HCT116 (cell line): ENCODE measurements at regions not wholly inside any gene's neighbourhood (a gene's known extent, or its start where the extent isn't known, plus 50 kb on each side); places are given as distances from the start of the nearest gene placed in this dataset.

ENCODE experiments used
- ATAC-seq: fragments of 200-7000 bp; cut with Tn5 transposase; 2 replicates; pipeline ENCODE4 v1.9.1; 2020; ENCODE audit warnings: mild to moderate bottlenecking, moderate library complexity
- BruUV-seq: library from RNA; stranded (reverse); fragments of 400-500 nt; replicated peaks from 2 replicates; lab custom pipeline; 2021; lab: Mats Ljungman, UMichigan
- CTCF ChIA-PET: fragments of 300-600 bp; sonication (Branson Sonifier 250); formaldehyde crosslinking; loops from one replicate; lab custom pipeline; 2021; ENCODE audit warnings: antibody characterized with exemption; lab: Charles Lee
- POLR2A ChIA-PET: fragments of 300-600, 350-600 bp; sonication (Branson Sonifier 250); formaldehyde crosslinking; loops from one replicate; lab custom pipeline; 2021; ENCODE audit warnings: antibody characterized with exemption; lab: Charles Lee
- RAD21 ChIA-PET, 2 experiments: fragments of 300-600 bp; sonication (Branson Sonifier 250); formaldehyde crosslinking; loops; one replicate each; lab custom pipeline; 2023; ENCODE audit warnings: low total read pairs in 2 of 2; ENCODE audit not compliant: uncharacterized antibody in 2 of 2, unreplicated experiment in 2 of 2, low non-redundant PET in 1 of 2; lab: Charles Lee
- DNase-seq: peaks from one replicate; pipeline ENCODE4 v3.0.0-alpha.2; 2010; ENCODE audit warnings: low read depth, low spot score
- H2AFZ ChIP-seq: fragments of 200-600 bp; shearing (Covaris generic), sonication (generic); 2 replicates; pipeline ENCODE4 v1.6.1; 2017; ENCODE audit warnings: low read depth, mixed run types, mixed read lengths, antibody characterized with exemption, low read length; ENCODE audit not compliant: poor library complexity, severe bottlenecking
- H3K27ac ChIP-seq: 2 replicates; pipeline ENCODE4 v1.5.1; 2012; ENCODE audit warnings: low read depth, low read length
- H3K27me3 ChIP-seq: fragments of 200-600 bp; sonication (generic); 2 replicates; pipeline ENCODE4 v1.6.1; 2016; ENCODE audit warnings: mixed run types, low read length, mixed read lengths; ENCODE audit not compliant: insufficient read depth
- H3K36me3 ChIP-seq, 2 experiments: fragments of 200-500 bp in 1 of 2; fragments of 200-600 bp in 1 of 2; sonication (Bioruptor generic) in 1 of 2; sonication (generic) in 1 of 2; 2 replicates each; pipeline versions ENCODE4 v1.5.1 to v1.6.1; 2014 to 2016; ENCODE audit warnings: low read length in 2 of 2, inconsistent platforms in 1 of 2, mixed read lengths in 1 of 2, mixed run types in 1 of 2; ENCODE audit not compliant: insufficient read depth in 2 of 2, control insufficient read depth in 1 of 2
- H3K4me1 ChIP-seq, 2 experiments: fragments of 200-600 bp in 1 of 2; sonication (generic) in 1 of 2; 2 replicates each; pipeline versions ENCODE4 v1.5.1 to v1.6.1; 2012 to 2017; ENCODE audit warnings: low read length in 2 of 2, inconsistent platforms in 1 of 2, mild to moderate bottlenecking in 1 of 2, mixed read lengths in 1 of 2, mixed run types in 1 of 2, moderate library complexity in 1 of 2; ENCODE audit not compliant: insufficient read depth in 2 of 2, control insufficient read depth in 1 of 2
- H3K4me2 ChIP-seq: fragments of 200-600 bp; sonication (generic); 2 replicates; pipeline ENCODE4 v1.6.1; 2017; ENCODE audit warnings: mixed run types, low read length, mixed read lengths
- H3K4me3 ChIP-seq, 2 experiments: fragments of 200-600 bp in 1 of 2; sonication (generic) in 1 of 2; replicated peaks in 1 of 2; 2 replicates each; pipeline ENCODE4 v1.5.1; 2011 to 2016; ENCODE audit warnings: low read length in 2 of 2, control low read depth in 1 of 2, low read depth in 1 of 2, mild to moderate bottlenecking in 1 of 2, mixed read lengths in 1 of 2, mixed run types in 1 of 2
- H3K79me2 ChIP-seq: fragments of 200-600 bp; sonication (generic); 2 replicates; pipeline ENCODE4 v1.6.1; 2017; ENCODE audit warnings: mild to moderate bottlenecking, mixed run types, low read length, moderate library complexity, mixed read lengths; ENCODE audit not compliant: insufficient read depth
- H3K9ac ChIP-seq: fragments of 200-600 bp; sonication (generic); 2 replicates; pipeline ENCODE4 v1.6.1; 2016; ENCODE audit warnings: low read length, mixed read lengths
- H3K9me2 ChIP-seq: fragments of 200-600 bp; sonication (generic), shearing (Covaris generic); 2 replicates; pipeline ENCODE4 v1.6.1; 2017; ENCODE audit warnings: mixed run types, mild to moderate bottlenecking, moderate library complexity; ENCODE audit not compliant: insufficient read depth
- H3K9me3 ChIP-seq, 2 experiments: fragments of 200-500 bp in 1 of 2; fragments of 200-600 bp in 1 of 2; sonication (Bioruptor generic) in 1 of 2; sonication (generic) in 1 of 2; 2 replicates each; pipeline ENCODE4 v1.6.1; 2014 to 2017; ENCODE audit warnings: low read length in 2 of 2, mixed read lengths in 2 of 2, inconsistent platforms in 1 of 2, low read depth in 1 of 2, mild to moderate bottlenecking in 1 of 2, mixed run types in 1 of 2, moderate library complexity in 1 of 2; ENCODE audit not compliant: control insufficient read depth in 1 of 2, insufficient read depth in 1 of 2
- H4K20me1 ChIP-seq: fragments of 200-600 bp; sonication (generic), shearing (Covaris generic); 2 replicates; pipeline ENCODE4 v1.6.1; 2017; ENCODE audit warnings: mixed run types, mild to moderate bottlenecking, moderate library complexity; ENCODE audit not compliant: insufficient read depth
- CBX3 ChIP-seq: IDR thresholded peaks from 2 replicates; pipeline ENCODE4 v1.6.1; 2012; ENCODE audit warnings: low read depth
- CEBPB ChIP-seq: IDR thresholded peaks from 2 replicates; pipeline ENCODE4 v1.6.1; 2012; ENCODE audit warnings: low read depth
- ELF1 ChIP-seq: IDR thresholded peaks from 2 replicates; pipeline ENCODE4 v1.6.1; 2012; ENCODE audit warnings: low read depth, borderline replicate concordance
- EZH2 ChIP-seq: fragments of 200-600 bp; sonication (generic); IDR thresholded peaks from 2 replicates; pipeline ENCODE4 v1.6.1; 2017; ENCODE audit warnings: antibody characterized with exemption, mixed run types
- EZH2phosphoT487 ChIP-seq: fragments of 200-600 bp; IDR thresholded peaks from 2 replicates; pipeline ENCODE4 v1.6.1; 2018; ENCODE audit warnings: antibody characterized with exemption, borderline replicate concordance
- FOSL1 ChIP-seq: IDR thresholded peaks from 2 replicates; pipeline ENCODE4 v1.6.1; 2012; ENCODE audit warnings: low read depth
- JUND ChIP-seq: IDR thresholded peaks from 2 replicates; pipeline ENCODE4 v1.6.1; 2012
- MAX ChIP-seq: IDR thresholded peaks from 2 replicates; pipeline ENCODE4 v1.6.1; 2012
- POLR2A ChIP-seq: IDR thresholded peaks from 2 replicates; pipeline ENCODE4 v1.7.0; 2011; ENCODE audit warnings: borderline replicate concordance; ENCODE audit not compliant: insufficient read depth, insufficient read length; ENCODE audit errors: extremely low read depth
- RAD21 ChIP-seq: IDR thresholded peaks from 2 replicates; pipeline ENCODE4 v1.6.1; 2012; ENCODE audit warnings: low read depth, mild to moderate bottlenecking
- SIN3A ChIP-seq: IDR thresholded peaks from 2 replicates; pipeline ENCODE4 v1.6.1; 2012; ENCODE audit warnings: low read depth
- SP1 ChIP-seq: IDR thresholded peaks from 2 replicates; pipeline ENCODE4 v1.6.1; 2012; ENCODE audit warnings: low read depth
- SRF ChIP-seq: IDR thresholded peaks from 2 replicates; pipeline ENCODE4 v1.6.1; 2012; ENCODE audit warnings: low read depth
- YY1 ChIP-seq: IDR thresholded peaks from 2 replicates; pipeline ENCODE4 v1.6.1; 2011; ENCODE audit warnings: low read length, low read depth, moderate library complexity, mild to moderate bottlenecking; ENCODE audit not compliant: insufficient replicate concordance; ENCODE audit errors: extremely low read depth
- ZFX ChIP-seq: fragments of 450-650 bp; IDR thresholded peaks from 2 replicates; pipeline ENCODE4 v1.6.1; 2017
- ZNF274 ChIP-seq: fragments of 200-500 bp; sonication (Bioruptor generic); IDR thresholded peaks from 2 replicates; pipeline ENCODE4 v1.6.1; 2014; ENCODE audit warnings: mild to moderate bottlenecking, low read depth, low read length, inconsistent platforms
- intact Hi-C: fragments of 100-400 bp; cut with micrococcal nuclease; formaldehyde crosslinking; loops from 2 replicates; pipeline ENCODE4 v1.10.0; 2022
- TF ChIP-seq, protein P1 (sequence below): IDR thresholded peaks from 2 replicates; pipeline ENCODE4 v1.6.1; 2012; ENCODE audit warnings: low read depth
- TF ChIP-seq, protein P2 (sequence below): IDR thresholded peaks from 2 replicates; pipeline ENCODE4 v1.6.1; 2011; ENCODE audit warnings: mild to moderate bottlenecking, low read length, moderate library complexity; ENCODE audit not compliant: insufficient replicate concordance; ENCODE audit errors: extremely low read depth

- TF ChIP-seq SIN3A (no peak), CEBPB (no peak), JUND (no peak), RAD21 (no peak), ZFX (no peak), CBX3 (no peak), EZH2phosphoT487 (no peak), SRF (no peak), MAX (no peak), FOSL1 (no peak), ZNF274 (no peak), POLR2A (no peak), EZH2 (no peak), ELF1 (no peak), YY1 (no peak), SP1 (no peak)
- TF ChIP-seq, protein P1, sequence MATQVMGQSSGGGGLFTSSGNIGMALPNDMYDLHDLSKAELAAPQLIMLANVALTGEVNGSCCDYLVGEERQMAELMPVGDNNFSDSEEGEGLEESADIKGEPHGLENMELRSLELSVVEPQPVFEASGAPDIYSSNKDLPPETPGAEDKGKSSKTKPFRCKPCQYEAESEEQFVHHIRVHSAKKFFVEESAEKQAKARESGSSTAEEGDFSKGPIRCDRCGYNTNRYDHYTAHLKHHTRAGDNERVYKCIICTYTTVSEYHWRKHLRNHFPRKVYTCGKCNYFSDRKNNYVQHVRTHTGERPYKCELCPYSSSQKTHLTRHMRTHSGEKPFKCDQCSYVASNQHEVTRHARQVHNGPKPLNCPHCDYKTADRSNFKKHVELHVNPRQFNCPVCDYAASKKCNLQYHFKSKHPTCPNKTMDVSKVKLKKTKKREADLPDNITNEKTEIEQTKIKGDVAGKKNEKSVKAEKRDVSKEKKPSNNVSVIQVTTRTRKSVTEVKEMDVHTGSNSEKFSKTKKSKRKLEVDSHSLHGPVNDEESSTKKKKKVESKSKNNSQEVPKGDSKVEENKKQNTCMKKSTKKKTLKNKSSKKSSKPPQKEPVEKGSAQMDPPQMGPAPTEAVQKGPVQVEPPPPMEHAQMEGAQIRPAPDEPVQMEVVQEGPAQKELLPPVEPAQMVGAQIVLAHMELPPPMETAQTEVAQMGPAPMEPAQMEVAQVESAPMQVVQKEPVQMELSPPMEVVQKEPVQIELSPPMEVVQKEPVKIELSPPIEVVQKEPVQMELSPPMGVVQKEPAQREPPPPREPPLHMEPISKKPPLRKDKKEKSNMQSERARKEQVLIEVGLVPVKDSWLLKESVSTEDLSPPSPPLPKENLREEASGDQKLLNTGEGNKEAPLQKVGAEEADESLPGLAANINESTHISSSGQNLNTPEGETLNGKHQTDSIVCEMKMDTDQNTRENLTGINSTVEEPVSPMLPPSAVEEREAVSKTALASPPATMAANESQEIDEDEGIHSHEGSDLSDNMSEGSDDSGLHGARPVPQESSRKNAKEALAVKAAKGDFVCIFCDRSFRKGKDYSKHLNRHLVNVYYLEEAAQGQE = no peak
- TF ChIP-seq, protein P2, sequence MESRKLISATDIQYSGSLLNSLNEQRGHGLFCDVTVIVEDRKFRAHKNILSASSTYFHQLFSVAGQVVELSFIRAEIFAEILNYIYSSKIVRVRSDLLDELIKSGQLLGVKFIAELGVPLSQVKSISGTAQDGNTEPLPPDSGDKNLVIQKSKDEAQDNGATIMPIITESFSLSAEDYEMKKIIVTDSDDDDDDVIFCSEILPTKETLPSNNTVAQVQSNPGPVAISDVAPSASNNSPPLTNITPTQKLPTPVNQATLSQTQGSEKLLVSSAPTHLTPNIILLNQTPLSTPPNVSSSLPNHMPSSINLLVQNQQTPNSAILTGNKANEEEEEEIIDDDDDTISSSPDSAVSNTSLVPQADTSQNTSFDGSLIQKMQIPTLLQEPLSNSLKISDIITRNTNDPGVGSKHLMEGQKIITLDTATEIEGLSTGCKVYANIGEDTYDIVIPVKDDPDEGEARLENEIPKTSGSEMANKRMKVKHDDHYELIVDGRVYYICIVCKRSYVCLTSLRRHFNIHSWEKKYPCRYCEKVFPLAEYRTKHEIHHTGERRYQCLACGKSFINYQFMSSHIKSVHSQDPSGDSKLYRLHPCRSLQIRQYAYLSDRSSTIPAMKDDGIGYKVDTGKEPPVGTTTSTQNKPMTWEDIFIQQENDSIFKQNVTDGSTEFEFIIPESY = no peak
- Histone ChIP-seq H3K36me3 (no peaks in the 10 kb centered on the region), H3K9me2 (no peaks in the 10 kb centered on the region), H4K20me1 (no peaks in the 10 kb centered on the region), H3K27me3 (peaks cover 7% of the 10 kb centered on the region; the same call in 1 of the 2 replicates), H3K9ac (no peak overlapping the region), H2AFZ (no peak overlapping the region), H3K4me1 (peaks cover 18 to 21% of the 10 kb centered on the region in 2 experiments), H3K9me3 (no peaks in the 10 kb centered on the region), H3K4me2 (no peak overlapping the region), H3K27ac (no peak overlapping the region), H3K4me3 (no peak overlapping the region), H3K79me2 (no peaks in the 10 kb centered on the region)
- CTCF ChIA-PET = no interaction called here
- POLR2A ChIA-PET = no interaction called here
- RAD21 ChIA-PET = no interaction called here
- DNase-seq (no peak), ATAC-seq (no peak)
- intact Hi-C loops = loop anchor here (10.0 kb wide), 2 partner anchors 616 to 646 kb away; no protein-coding TSS in a partner anchor
- no TSS peak for BruUV-seq
These were observed 139.4 kb upstream of the ANKH start for GRCh38 chr5:15010936-15011335.
